Breast epithelium (tissue), 4 donors: ENCODE measurements at regions not wholly inside any gene's neighbourhood (a gene's known extent, or its start where the extent isn't known, plus 50 kb on each side); places are given as distances from the start of the nearest gene placed in this dataset.

ENCODE experiments used
- DNase-seq, 2 donors: peaks; one replicate each; pipeline ENCODE4 v3.0.0-alpha.2; 2019; ENCODE audit warnings: low spot score in 2 of 2
- H3K27ac ChIP-seq, 2 donors: fragments of 200-600 bp; sonication (generic) in 1 of 2; one replicate each; pipeline ENCODE4 v1.5.1; 2016 to 2019; ENCODE audit warnings: mild to moderate bottlenecking in 1 of 2
- H3K27me3 ChIP-seq, 2 donors: fragments of 200-600 bp; sonication (generic) in 1 of 2; one replicate each; pipeline versions ENCODE4 v1.5.1 to v1.6.0; 2017 to 2019; ENCODE audit warnings: control low read depth in 1 of 2, mild to moderate bottlenecking in 1 of 2
- H3K36me3 ChIP-seq: fragments of 200-600 bp; one replicate; pipeline ENCODE4 v1.5.1; 2019
- H3K4me1 ChIP-seq, 2 donors: fragments of 200-600 bp; sonication (generic); one replicate each; pipeline ENCODE4 v1.5.1; 2016 to 2019; ENCODE audit warnings: control low read depth in 1 of 2
- H3K4me3 ChIP-seq, 3 donors: fragments of 200-600 bp; sonication (generic); 1 replicate in 2 of 3; 2 replicates in 1 of 3; pipeline ENCODE4 v1.5.1; 2016 to 2019; ENCODE audit warnings: mild to moderate bottlenecking in 3 of 3, moderate library complexity in 2 of 3
- H3K9me3 ChIP-seq, 2 donors: fragments of 200-600 bp; sonication (generic) in 1 of 2; one replicate each; pipeline ENCODE4 v1.5.1; 2016 to 2019; ENCODE audit warnings: control low read depth in 1 of 2
- CTCF ChIP-seq, 3 donors: fragments of 450-650 bp; IDR thresholded peaks; one replicate each; pipeline ENCODE4 v1.5.1; 2016 to 2017; ENCODE audit warnings: antibody characterized with exemption in 3 of 3, mild to moderate bottlenecking in 3 of 3, moderate library complexity in 3 of 3
- POLR2A ChIP-seq: fragments of 450-650 bp; IDR thresholded peaks from one replicate; pipeline ENCODE4 v1.6.1; 2016; ENCODE audit warnings: antibody characterized with exemption, mild to moderate bottlenecking, moderate library complexity
- POLR2AphosphoS5 ChIP-seq, 3 donors: sonication (generic); formaldehyde crosslinking; IDR thresholded peaks; one replicate each; pipeline ENCODE4 v1.6.1; 2017; ENCODE audit warnings: antibody characterized with exemption in 3 of 3
- intact Hi-C: fragments of 100-400 bp; cut with DNase I; formaldehyde crosslinking; loops from one replicate; pipeline ENCODE4 v1.15.1; 2023; ENCODE audit warnings: low total_unique reads

DNA sequence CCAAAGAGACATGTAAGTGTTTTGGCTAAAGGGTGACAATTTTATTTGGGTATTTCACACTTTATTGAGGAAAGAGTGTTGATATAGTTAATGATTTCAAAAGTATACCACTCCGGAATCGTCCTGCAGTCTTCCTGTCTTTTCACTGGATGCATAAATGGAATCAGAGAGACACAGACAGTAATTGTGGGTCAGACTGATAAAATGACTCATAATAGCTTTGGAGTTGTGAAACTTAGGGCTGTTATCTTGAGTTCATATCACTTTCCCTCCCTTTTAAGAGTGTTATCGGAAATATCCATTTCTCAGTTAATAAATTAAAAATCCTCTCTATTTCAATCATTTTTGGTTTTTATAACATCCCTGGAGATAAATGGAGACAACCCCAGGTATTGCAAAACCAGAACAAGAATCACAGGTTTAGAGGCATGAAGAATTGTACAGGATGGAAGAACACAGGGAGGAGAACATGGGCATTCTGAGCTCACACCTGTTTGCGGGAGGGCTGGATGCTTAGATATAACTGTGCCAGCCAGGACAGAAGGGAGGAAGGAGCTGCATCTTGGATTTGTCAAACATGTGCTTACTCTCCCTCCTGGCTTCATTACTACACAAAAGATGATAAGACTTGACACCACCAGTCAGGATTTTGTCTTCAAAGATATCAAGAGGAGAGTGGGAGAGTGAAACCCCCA lies 185.4 kb downstream of the LMO4 start:
- H3K36me3 ChIP-seq: no peaks in the 10 kb centered on the region
- H3K9me3 ChIP-seq: no peaks in the 10 kb centered on the region
- no peak for TF ChIP-seq CTCF (IDR thresholded peaks at IDR 0.05)
- TF ChIP-seq POLR2AphosphoS5 (IDR thresholded peaks at IDR 0.05): no peak
- TF ChIP-seq POLR2A: no peak
- no peak overlapping the region for H3K27ac ChIP-seq
- intact Hi-C loops: no loop called here
- no peak overlapping the region for H3K4me3 ChIP-seq
- no peak for DNase-seq
- no peaks in the 10 kb centered on the region for H3K27me3 ChIP-seq
- H3K4me1 ChIP-seq: no peaks in the 10 kb centered on the region

DNA sequence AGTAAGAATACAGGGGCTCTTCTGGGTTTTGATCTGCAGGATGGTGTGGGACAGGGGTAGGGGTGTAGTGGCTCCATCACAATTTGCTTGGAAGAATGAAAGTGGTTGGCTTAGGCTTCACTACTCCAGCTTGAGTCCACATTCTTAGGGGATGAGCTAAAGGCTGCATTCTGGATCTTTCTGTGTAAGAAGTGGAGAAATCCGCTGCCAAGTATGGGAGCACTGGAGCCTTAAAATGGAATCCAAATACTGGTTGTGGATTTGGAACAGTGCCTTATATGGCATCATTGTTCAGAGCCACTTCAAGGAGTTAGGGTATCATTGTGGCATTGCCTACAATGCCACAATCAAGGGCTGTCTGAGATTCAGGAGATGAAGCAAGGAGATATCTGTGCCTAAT lies 187.1 kb downstream of the LMO4 start:
- H3K4me3 ChIP-seq: no peak overlapping the region
- no peak for TF ChIP-seq CTCF (IDR thresholded peaks at IDR 0.05)
- TF ChIP-seq POLR2AphosphoS5 (IDR thresholded peaks at IDR 0.05): no peak
- no peak for TF ChIP-seq POLR2A
- no peak overlapping the region for H3K27ac ChIP-seq
- no peaks in the 10 kb centered on the region for H3K9me3 ChIP-seq
- DNase-seq: no peak
- no peaks in the 10 kb centered on the region for H3K27me3 ChIP-seq
- H3K4me1 ChIP-seq: no peaks in the 10 kb centered on the region
- intact Hi-C loops: no loop called here
- no peaks in the 10 kb centered on the region for H3K36me3 ChIP-seq

GRCh38 chr1:87518794-87519193 lies 190.1 kb downstream of the LMO4 start:
- H3K27ac ChIP-seq: no peak overlapping the region
- H3K27me3 ChIP-seq: no peaks in the 10 kb centered on the region
- no peak overlapping the region for H3K4me3 ChIP-seq
- no peaks in the 10 kb centered on the region for H3K36me3 ChIP-seq
- no peak for DNase-seq
- no peaks in the 10 kb centered on the region for H3K9me3 ChIP-seq
- no peaks in the 10 kb centered on the region for H3K4me1 ChIP-seq
- TF ChIP-seq CTCF (IDR thresholded peaks at IDR 0.05) (no peak), POLR2AphosphoS5 (IDR thresholded peaks at IDR 0.05) (no peak), POLR2A (no peak)
- intact Hi-C loops: no loop called here

DNA sequence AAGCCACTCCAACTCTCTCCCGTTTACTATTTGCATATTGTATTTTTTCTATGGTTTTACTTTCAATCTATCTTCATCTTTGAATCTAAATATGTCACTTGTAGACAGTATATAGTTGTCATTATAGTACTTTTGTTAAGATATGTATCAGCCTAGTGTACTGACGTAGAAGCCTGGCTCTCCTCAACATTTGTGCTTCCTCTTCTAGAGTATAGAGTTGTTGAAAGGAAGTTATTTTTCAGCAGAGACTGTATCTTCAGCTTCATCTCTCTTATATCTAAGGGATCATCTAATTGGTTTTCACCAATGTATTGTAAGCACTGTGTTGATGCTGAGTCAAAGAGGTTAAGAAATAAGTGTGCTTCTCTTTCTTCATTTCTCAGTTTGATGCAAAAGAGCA lies 192.8 kb downstream of the LMO4 start:
- TF ChIP-seq POLR2A (no peak), POLR2AphosphoS5 (IDR thresholded peaks at IDR 0.05) (no peak), CTCF (IDR thresholded peaks at IDR 0.05) (no peak)
- no peaks in the 10 kb centered on the region for H3K36me3 ChIP-seq
- no peaks in the 10 kb centered on the region for H3K9me3 ChIP-seq
- H3K4me3 ChIP-seq: no peak overlapping the region
- no peaks in the 10 kb centered on the region for H3K27me3 ChIP-seq
- no peak for DNase-seq
- H3K4me1 ChIP-seq: no peaks in the 10 kb centered on the region
- intact Hi-C loops: no loop called here
- H3K27ac ChIP-seq: no peak overlapping the region

- H3K36me3 ChIP-seq: no peaks in the 10 kb centered on the region
- intact Hi-C loops: no loop called here
- TF ChIP-seq POLR2A: no peak
- TF ChIP-seq CTCF (IDR thresholded peaks at IDR 0.05): no peak
- TF ChIP-seq POLR2AphosphoS5 (IDR thresholded peaks at IDR 0.05): no peak
- no peak overlapping the region for H3K4me3 ChIP-seq
- H3K9me3 ChIP-seq: no peaks in the 10 kb centered on the region
- no peaks in the 10 kb centered on the region for H3K4me1 ChIP-seq
- H3K27me3 ChIP-seq: no peaks in the 10 kb centered on the region
- no peak for DNase-seq
- H3K27ac ChIP-seq: no peak overlapping the region
These were observed 194.8 kb downstream of the LMO4 start for GRCh38 chr1:87523466-87523865.
